ENCODE measurements at regions not wholly inside any gene's neighbourhood (a gene's known extent, or its start where the extent isn't known, plus 50 kb on each side); places are given as distances from the start of the nearest gene placed in this dataset.

GRCh38 chr12:131241517-131241916, 287.8 kb downstream of the ADGRD1 start:
- TF ChIP-seq CTCF (IDR thresholded peaks at IDR 0.05) = no peak
- no peak for TF ChIP-seq POLR2A (IDR thresholded peaks at IDR 0.05)

Data from lower leg skin (tissue), 3 donors.